IMR-90 (cell line): ENCODE measurements at regions not wholly inside any gene's neighbourhood (a gene's known extent, or its start where the extent isn't known, plus 50 kb on each side); places are given as distances from the start of the nearest gene placed in this dataset.

Experiments used
- ATAC-seq: fragments of 200-7000 bp; cut with Tn5 transposase; 2 replicates; pipeline ENCODE4 v1.9.1; 2020; ENCODE audit warnings: low read depth, mild to moderate bottlenecking, moderate library complexity
- BruUV-seq: library from RNA; stranded (reverse); fragments of 400-500 nt; replicated peaks from 2 replicates; lab custom pipeline; 2021; lab: Mats Ljungman, UMichigan
- CTCF ChIA-PET: fragments of 300-600 bp; formaldehyde crosslinking; extraction: SDS; loops from one replicate; lab custom pipeline; 2021; ENCODE audit warnings: antibody characterized with exemption; lab: Yijun Ruan, JAX
- POLR2A ChIA-PET: fragments of 300-600 bp; sonication (Branson Sonifier 250); formaldehyde crosslinking; loops from one replicate; lab custom pipeline; 2022; ENCODE audit warnings: antibody characterized with exemption; ENCODE audit not compliant: unreplicated experiment; lab: Charles Lee
- DNase-seq: peaks from one replicate; pipeline ENCODE4 v3.0.0; 2013
- H2AFZ ChIP-seq: replicated peaks from 2 replicates; pipeline ENCODE3; 2013; ENCODE audit warnings: low read length, mild to moderate bottlenecking; ENCODE audit not compliant: poor library complexity
- H2AK5ac ChIP-seq: 2 replicates; pipeline ENCODE4 v1.6.1; 2013; ENCODE audit warnings: low read depth, low read length, inconsistent platforms
- H2AK9ac ChIP-seq: replicated peaks from 2 replicates; pipeline ENCODE3; 2013; ENCODE audit warnings: mild to moderate bottlenecking, low read depth, low read length, moderate library complexity; ENCODE audit not compliant: poor library complexity
- H2BK120ac ChIP-seq: 2 replicates; pipeline ENCODE4 v1.6.1; 2013; ENCODE audit warnings: low read depth, low read length, inconsistent platforms
- H2BK15ac ChIP-seq: 3 replicates; pipeline ENCODE4 v1.6.1; 2013; ENCODE audit warnings: low read depth, low read length, inconsistent platforms
- H2BK20ac ChIP-seq: 2 replicates; pipeline ENCODE4 v1.6.1; 2013; ENCODE audit warnings: low read depth, mild to moderate bottlenecking, inconsistent platforms, low read length, moderate library complexity
- H2BK5ac ChIP-seq: 2 replicates; pipeline ENCODE4 v1.6.1; 2013; ENCODE audit warnings: mild to moderate bottlenecking, low read depth, low read length, inconsistent platforms; ENCODE audit not compliant: poor library complexity, severe bottlenecking
- H3K14ac ChIP-seq: replicated peaks from 2 replicates; pipeline ENCODE4 v1.6.1; 2013; ENCODE audit warnings: low read depth, low read length, inconsistent platforms
- H3K18ac ChIP-seq: 2 replicates; pipeline ENCODE4 v1.6.1; 2013; ENCODE audit warnings: low read depth, low read length, control low read depth
- H3K23ac ChIP-seq: 2 replicates; pipeline ENCODE4 v1.6.1; 2013; ENCODE audit warnings: low read depth, low read length, inconsistent platforms
- H3K27ac ChIP-seq: 2 replicates; pipeline ENCODE4 v1.5.1; 2013; ENCODE audit warnings: mild to moderate bottlenecking, control low read depth, low read length; ENCODE audit not compliant: insufficient read depth
- H3K27me3 ChIP-seq: 2 replicates; pipeline ENCODE4 v1.6.1; 2013; ENCODE audit warnings: low read length; ENCODE audit not compliant: control insufficient read depth, insufficient read depth
- H3K36me3 ChIP-seq: 2 replicates; pipeline ENCODE4 v1.6.1; 2013; ENCODE audit warnings: low read length, mixed read lengths; ENCODE audit not compliant: control insufficient read depth, insufficient read depth
- H3K4ac ChIP-seq: 2 replicates; pipeline ENCODE4 v1.6.1; 2013; ENCODE audit warnings: low read depth, low read length, inconsistent platforms
- H3K4me1 ChIP-seq: 2 replicates; pipeline ENCODE4 v1.6.1; 2013; ENCODE audit warnings: low read length, mixed read lengths; ENCODE audit not compliant: control insufficient read depth, insufficient read depth
- H3K4me2 ChIP-seq: 2 replicates; pipeline ENCODE4 v1.6.1; 2013; ENCODE audit warnings: low read depth, mild to moderate bottlenecking, control low read depth, low read length, moderate library complexity
- H3K4me3 ChIP-seq: 2 replicates; pipeline ENCODE4 v1.5.1; 2013; ENCODE audit warnings: low read depth, mild to moderate bottlenecking, control low read depth, low read length, moderate library complexity; ENCODE audit not compliant: insufficient read depth
- H3K56ac ChIP-seq: 2 replicates; pipeline ENCODE4 v1.6.1; 2013; ENCODE audit warnings: low read length, inconsistent platforms; ENCODE audit not compliant: insufficient read depth; ENCODE audit errors: extremely low read depth
- H3K79me1 ChIP-seq, 2 experiments: 2 replicates each; pipeline ENCODE4 v1.6.1; 2013; ENCODE audit warnings: low read length in 2 of 2, inconsistent platforms in 1 of 2, low read depth in 1 of 2
- H3K9ac ChIP-seq: 2 replicates; pipeline ENCODE4 v1.6.1; 2013; ENCODE audit warnings: low read depth, low read length, control low read depth
- H3K9me1 ChIP-seq: 2 replicates; pipeline ENCODE4 v1.6.1; 2013; ENCODE audit warnings: low read length, inconsistent platforms; ENCODE audit not compliant: insufficient read depth
- H3K9me3 ChIP-seq: 2 replicates; pipeline ENCODE4 v1.6.1; 2013; ENCODE audit warnings: low read length; ENCODE audit not compliant: control insufficient read depth, insufficient read depth
- H4K20me1 ChIP-seq: 2 replicates; pipeline ENCODE4 v1.6.1; 2013; ENCODE audit warnings: low read length, inconsistent platforms; ENCODE audit not compliant: insufficient read depth
- H4K5ac ChIP-seq: 2 replicates; pipeline ENCODE4 v1.6.1; 2013; ENCODE audit warnings: mild to moderate bottlenecking, low read depth, low read length, control low read depth
- H4K8ac ChIP-seq, 2 experiments: 2 replicates each; pipeline ENCODE4 v1.6.1; 2013; ENCODE audit warnings: low read depth in 2 of 2, low read length in 2 of 2, control low read depth in 1 of 2, inconsistent platforms in 1 of 2
- H4K91ac ChIP-seq: 2 replicates; pipeline ENCODE4 v1.6.1; 2013; ENCODE audit warnings: low read depth, low read length, inconsistent platforms; ENCODE audit not compliant: insufficient read depth
- BHLHE40 ChIP-seq: fragments of 150-350 bp; IDR thresholded peaks from 2 replicates; pipeline ENCODE4 v1.6.1; 2016; ENCODE audit warnings: mild to moderate bottlenecking, low read depth, low read length
- CEBPB ChIP-seq: IDR thresholded peaks from 2 replicates; pipeline ENCODE4 v1.6.1; 2012; ENCODE audit warnings: low read depth, low read length, improper control_type of control experiment
- CHD1 ChIP-seq: IDR thresholded peaks from 2 replicates; pipeline ENCODE4 v1.6.1; 2012; ENCODE audit warnings: low read depth, low read length, improper control_type of control experiment
- FOS ChIP-seq: fragments of 150-350 bp; IDR thresholded peaks from 2 replicates; pipeline ENCODE4 v1.6.1; 2016; ENCODE audit warnings: low read depth, low read length
- MAFK ChIP-seq: IDR thresholded peaks from 2 replicates; pipeline ENCODE4 v1.6.1; 2012; ENCODE audit warnings: low read depth, low read length, improper control_type of control experiment
- MXI1 ChIP-seq: IDR thresholded peaks from 2 replicates; pipeline ENCODE4 v1.6.1; 2012; ENCODE audit warnings: low read depth, mild to moderate bottlenecking, low read length, moderate library complexity, borderline replicate concordance
- NFE2L2 ChIP-seq: fragments of 150-350 bp; IDR thresholded peaks from 2 replicates; pipeline ENCODE4 v1.6.1; 2016; ENCODE audit warnings: low read depth, mild to moderate bottlenecking, low read length
- RAD21 ChIP-seq: IDR thresholded peaks from 2 replicates; pipeline ENCODE4 v1.6.1; 2012; ENCODE audit warnings: low read length, improper control_type of control experiment
- RCOR1 ChIP-seq: IDR thresholded peaks from 2 replicates; pipeline ENCODE4 v1.6.1; 2012; ENCODE audit warnings: mild to moderate bottlenecking, low read length, improper control_type of control experiment; ENCODE audit not compliant: insufficient replicate concordance
- RFX5 ChIP-seq: IDR thresholded peaks from 2 replicates; pipeline ENCODE4 v1.8.0; 2012; ENCODE audit warnings: low read depth, mild to moderate bottlenecking, low read length, moderate library complexity
- SMC3 ChIP-seq: fragments of 150-350 bp; IDR thresholded peaks from 2 replicates; pipeline ENCODE4 v1.6.1; 2016; ENCODE audit warnings: low read depth, mild to moderate bottlenecking, antibody characterized with exemption, low read length, moderate library complexity
- WGBS, 2 experiments: methylation state at CpG; one replicate each; pipeline versions ENCODE4 v1.1.5 to v1.1.7; 2013; ENCODE audit warnings: missing lambda C conversion rate in 2 of 2; ENCODE audit not compliant: insufficient read length in 1 of 2; ENCODE audit errors: extremely low coverage in 2 of 2; 5-methylcytosine and 5-hydroxymethylcytosine counted together
- dilution Hi-C: fragments of 300-500 bp; cut with HindIII; formaldehyde crosslinking; loops from one replicate; pipeline ENCODE4 v1.14.3; 2018; ENCODE audit warnings: low sequenced_read_pairs; ENCODE audit not compliant: unreplicated experiment
- in situ Hi-C: fragments of 300-500 bp; cut with MboI; formaldehyde crosslinking; loops from 3 replicates; pipeline ENCODE4 v1.14.3; 2019; ENCODE audit warnings: low sequenced_read_pairs, inconsistent platforms, mixed read lengths
- intact Hi-C: fragments of 100-400 bp; cut with micrococcal nuclease; formaldehyde crosslinking; loops from 2 replicates; pipeline ENCODE4 v1.10.0; 2022
- TF ChIP-seq, protein P1 (sequence below): conservative IDR thresholded peaks from 2 replicates; pipeline ENCODE4 v1.5.1; 2012; ENCODE audit warnings: mild to moderate bottlenecking, low read depth, low read length, improper control_type of control experiment
- TF ChIP-seq, protein P2 (sequence below): fragments of 150-350 bp; IDR thresholded peaks from 2 replicates; pipeline ENCODE4 v1.6.1; 2017; ENCODE audit warnings: mild to moderate bottlenecking, antibody characterized with exemption, low read length, low read depth
- TF ChIP-seq, protein P3 (sequence below): fragments of 150-350 bp; IDR thresholded peaks from 2 replicates; pipeline ENCODE4 v1.6.1; 2016; ENCODE audit warnings: low read depth, mild to moderate bottlenecking, low read length, moderate library complexity, borderline replicate concordance

DNA sequence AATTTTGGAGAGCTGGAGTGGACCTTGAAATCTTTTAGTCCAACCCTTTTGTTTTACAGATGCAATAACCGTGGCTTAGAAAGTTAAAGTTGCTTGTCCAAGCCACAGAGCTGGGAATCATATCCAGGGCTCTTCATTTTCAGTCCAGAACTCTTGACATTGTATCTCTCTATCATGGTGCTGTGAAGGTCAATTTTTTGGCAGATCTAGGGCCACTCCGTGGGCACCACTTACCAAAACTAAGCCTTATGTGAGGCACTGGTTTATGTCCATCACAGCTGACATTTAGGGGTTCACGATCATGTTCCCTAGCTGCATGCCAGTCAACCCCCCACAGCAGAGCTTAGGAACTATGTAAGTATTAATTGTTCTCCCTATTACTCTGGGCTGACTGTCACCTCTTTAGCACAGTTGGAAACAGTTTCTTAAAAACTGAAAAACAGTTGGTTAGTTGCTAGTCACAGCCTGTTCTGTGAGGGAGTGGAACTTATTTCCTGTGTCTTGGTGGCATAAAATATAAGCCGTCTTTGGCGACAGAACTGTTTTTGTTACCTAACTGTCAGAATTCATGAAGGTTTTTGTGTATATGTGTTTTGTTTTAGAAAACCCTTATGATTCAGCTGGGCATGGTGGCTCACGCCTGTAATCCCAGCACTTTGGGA lies 189.6 kb upstream of the UMPS start:
- TF ChIP-seq RCOR1 (no peak), NFE2L2 (no peak), MAFK (no peak), MXI1 (no peak), RFX5 (no peak), SMC3 (no peak), RAD21 (no peak), CEBPB (no peak), BHLHE40 (no peak), FOS (no peak), CHD1 (no peak)
- TF ChIP-seq, protein P1, sequence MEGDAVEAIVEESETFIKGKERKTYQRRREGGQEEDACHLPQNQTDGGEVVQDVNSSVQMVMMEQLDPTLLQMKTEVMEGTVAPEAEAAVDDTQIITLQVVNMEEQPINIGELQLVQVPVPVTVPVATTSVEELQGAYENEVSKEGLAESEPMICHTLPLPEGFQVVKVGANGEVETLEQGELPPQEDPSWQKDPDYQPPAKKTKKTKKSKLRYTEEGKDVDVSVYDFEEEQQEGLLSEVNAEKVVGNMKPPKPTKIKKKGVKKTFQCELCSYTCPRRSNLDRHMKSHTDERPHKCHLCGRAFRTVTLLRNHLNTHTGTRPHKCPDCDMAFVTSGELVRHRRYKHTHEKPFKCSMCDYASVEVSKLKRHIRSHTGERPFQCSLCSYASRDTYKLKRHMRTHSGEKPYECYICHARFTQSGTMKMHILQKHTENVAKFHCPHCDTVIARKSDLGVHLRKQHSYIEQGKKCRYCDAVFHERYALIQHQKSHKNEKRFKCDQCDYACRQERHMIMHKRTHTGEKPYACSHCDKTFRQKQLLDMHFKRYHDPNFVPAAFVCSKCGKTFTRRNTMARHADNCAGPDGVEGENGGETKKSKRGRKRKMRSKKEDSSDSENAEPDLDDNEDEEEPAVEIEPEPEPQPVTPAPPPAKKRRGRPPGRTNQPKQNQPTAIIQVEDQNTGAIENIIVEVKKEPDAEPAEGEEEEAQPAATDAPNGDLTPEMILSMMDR: no peak
- TF ChIP-seq, protein P2, sequence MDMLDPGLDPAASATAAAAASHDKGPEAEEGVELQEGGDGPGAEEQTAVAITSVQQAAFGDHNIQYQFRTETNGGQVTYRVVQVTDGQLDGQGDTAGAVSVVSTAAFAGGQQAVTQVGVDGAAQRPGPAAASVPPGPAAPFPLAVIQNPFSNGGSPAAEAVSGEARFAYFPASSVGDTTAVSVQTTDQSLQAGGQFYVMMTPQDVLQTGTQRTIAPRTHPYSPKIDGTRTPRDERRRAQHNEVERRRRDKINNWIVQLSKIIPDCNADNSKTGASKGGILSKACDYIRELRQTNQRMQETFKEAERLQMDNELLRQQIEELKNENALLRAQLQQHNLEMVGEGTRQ: no peak
- TF ChIP-seq, protein P3, sequence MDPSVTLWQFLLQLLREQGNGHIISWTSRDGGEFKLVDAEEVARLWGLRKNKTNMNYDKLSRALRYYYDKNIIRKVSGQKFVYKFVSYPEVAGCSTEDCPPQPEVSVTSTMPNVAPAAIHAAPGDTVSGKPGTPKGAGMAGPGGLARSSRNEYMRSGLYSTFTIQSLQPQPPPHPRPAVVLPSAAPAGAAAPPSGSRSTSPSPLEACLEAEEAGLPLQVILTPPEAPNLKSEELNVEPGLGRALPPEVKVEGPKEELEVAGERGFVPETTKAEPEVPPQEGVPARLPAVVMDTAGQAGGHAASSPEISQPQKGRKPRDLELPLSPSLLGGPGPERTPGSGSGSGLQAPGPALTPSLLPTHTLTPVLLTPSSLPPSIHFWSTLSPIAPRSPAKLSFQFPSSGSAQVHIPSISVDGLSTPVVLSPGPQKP: no peak
- Histone ChIP-seq H3K4me2 (no peak overlapping the region), H2BK120ac (no peak overlapping the region), H4K91ac (no peak overlapping the region), H2BK20ac (no peak overlapping the region), H3K27me3 (peaks cover 25% of the 10 kb centered on the region), H3K56ac (no peak overlapping the region), H3K4me3 (no peak overlapping the region), H2AK9ac (no peak overlapping the region), H4K8ac (no peak overlapping the region), H2AFZ (no peak overlapping the region), H3K9me1 (no peaks in the 10 kb centered on the region), H4K5ac (no peak overlapping the region), H3K27ac (no peak overlapping the region), H3K9me3 (no peaks in the 10 kb centered on the region), H3K36me3 (no peaks in the 10 kb centered on the region), H2BK15ac (no peak overlapping the region), H3K79me1 (no peaks in the 10 kb centered on the region), H4K20me1 (no peaks in the 10 kb centered on the region), H2BK5ac (no peak overlapping the region), H2AK5ac (no peak overlapping the region), H3K23ac (no peak overlapping the region), H3K9ac (no peak overlapping the region), H3K4me1 (no peaks in the 10 kb centered on the region), H3K14ac (no peak overlapping the region), H3K4ac (no peak overlapping the region), H3K18ac (no peak overlapping the region)
- in situ Hi-C loops: no loop called here
- dilution Hi-C loops: no loop called here
- no TSS peak for BruUV-seq
- DNase-seq: no peak
- ATAC-seq: no peak
- POLR2A ChIA-PET: interaction anchor here (0.7 kb wide), 1 partner anchor 453 kb away, joined by 3 read pairs; no protein-coding TSS in a partner anchor
- no CpG with 5 or more reads among the region's 6 CpGs for WGBS, 2 experiments
- intact Hi-C loops: no loop called here
- CTCF ChIA-PET: interaction anchor here (1.2 kb wide), 1 partner anchor 9 kb away, joined by 5 read pairs; no protein-coding TSS in a partner anchor
